LoVo (cell line): ENCODE measurements at regions not wholly inside any gene's neighbourhood (a gene's known extent, or its start where the extent isn't known, plus 50 kb on each side); places are given as distances from the start of the nearest gene placed in this dataset.

Experiments used
- DNase-seq: peaks from one replicate; pipeline ENCODE4 v3.0.0-alpha.2; 2016; ENCODE audit warnings: low spot score

DNA sequence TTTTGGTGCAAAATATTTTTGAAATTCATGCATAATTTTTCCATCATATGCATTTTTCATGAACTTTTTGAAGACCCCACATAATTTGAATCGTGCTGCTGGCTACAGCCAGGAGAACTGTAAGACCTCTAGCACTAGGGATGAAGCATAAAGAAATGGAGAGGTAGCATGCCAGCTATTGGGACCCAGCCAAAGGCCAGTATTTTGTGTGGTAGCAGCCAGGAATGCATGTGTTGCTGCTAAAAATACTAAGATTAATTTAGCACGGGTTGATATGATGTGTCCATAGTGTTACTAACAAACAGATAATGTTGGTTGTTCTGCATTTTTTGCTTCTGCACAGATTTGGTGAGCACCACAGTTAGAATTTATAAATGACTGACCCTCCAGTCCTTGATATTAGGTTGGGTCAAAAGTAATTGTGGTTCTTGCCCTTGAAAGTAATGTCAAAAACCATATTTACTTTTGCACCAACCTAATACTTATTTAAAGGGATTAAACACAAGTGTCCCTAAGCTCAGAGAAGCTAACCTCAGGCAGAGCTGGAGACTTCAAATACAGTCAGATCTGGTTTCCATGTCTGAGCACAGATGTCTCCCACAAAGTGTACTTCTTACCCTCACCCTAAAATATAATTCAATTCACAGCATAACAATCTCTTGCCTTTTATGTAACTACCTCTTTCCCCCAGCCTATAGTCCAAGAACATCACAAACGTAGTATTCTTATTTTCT is 54.1 kb upstream of the NPSR1 start:
- no peak for DNase-seq
